Suppressor macrophage treated with lipopolysaccharide for 1 hour (primary cell): ENCODE measurements at regions not wholly inside any gene's neighbourhood (a gene's known extent, or its start where the extent isn't known, plus 50 kb on each side); places are given as distances from the start of the nearest gene placed in this dataset.

ENCODE experiments used
- DNase-seq, 3 donors: peaks; one replicate each; pipeline ENCODE4 v3.0.0-alpha.2; 2020 to 2022

- DNase-seq: no peak
Observed at GRCh38 chr2:238562446-238562845, 135.7 kb downstream of the ASB1 start.

GRCh38 chr2:238563551-238563950 lies 136.8 kb downstream of the ASB1 start:
- no peak for DNase-seq

- DNase-seq: no peak
Observed at GRCh38 chr2:238564286-238564920, 137.7 kb downstream of the ASB1 start.

GRCh38 chr2:238565031-238565430 lies 138.3 kb downstream of the ASB1 start:
- no peak for DNase-seq

- DNase-seq: no peak
Observed at GRCh38 chr2:238566001-238566645, 139.4 kb downstream of the ASB1 start.

- DNase-seq: no peak
Observed at GRCh38 chr2:238567067-238567855, 140.5 kb downstream of the ASB1 start.

- no peak for DNase-seq
Observed at GRCh38 chr2:238567996-238568395, 141.3 kb downstream of the ASB1 start.

GRCh38 chr2:238568455-238569440 lies 142.0 kb downstream of the ASB1 start:
- no peak for DNase-seq

GRCh38 chr2:238569507-238570195 lies 142.9 kb downstream of the ASB1 start:
- DNase-seq: peak; percentile 47 to 63 (median 52)

GRCh38 chr2:238570391-238570790 lies 143.7 kb downstream of the ASB1 start:
- no peak for DNase-seq

GRCh38 chr2:238570926-238571325 lies 144.2 kb downstream of the ASB1 start:
- no peak for DNase-seq

- no peak for DNase-seq
Observed at GRCh38 chr2:238571661-238572372, 145.1 kb downstream of the ASB1 start.

GRCh38 chr2:238573065-238573778 lies 146.5 kb downstream of the ASB1 start:
- peak in 1 of 3 donors; percentile 14 for DNase-seq

GRCh38 chr2:238573916-238574315 lies 147.2 kb downstream of the ASB1 start:
- DNase-seq: no peak

GRCh38 chr2:238574490-238575271 lies 148.0 kb downstream of the ASB1 start:
- DNase-seq: no peak

GRCh38 chr2:238576674-238577073 lies 149.9 kb downstream of the ASB1 start:
- no peak for DNase-seq

- DNase-seq: no peak
Observed at GRCh38 chr2:238578256-238578655, 151.5 kb downstream of the ASB1 start.

GRCh38 chr2:238580486-238580885 lies 153.8 kb downstream of the ASB1 start:
- DNase-seq: no peak

- DNase-seq: no peak
Observed at GRCh38 chr2:238581126-238581525, 154.4 kb downstream of the ASB1 start.

- DNase-seq: no peak
Observed at GRCh38 chr2:238582159-238582558, 155.4 kb downstream of the ASB1 start.
